GM12878 (cell line): ENCODE measurements at regions not wholly inside any gene's neighbourhood (a gene's known extent, or its start where the extent isn't known, plus 50 kb on each side); places are given as distances from the start of the nearest gene placed in this dataset.

Experiments used
- ATAC-seq: fragments of 200-7000 bp; cut with Tn5 transposase; 3 replicates; pipeline ENCODE4 v1.9.1; 2020; ENCODE audit warnings: mild to moderate bottlenecking, moderate library complexity
- BruUV-seq: library from RNA; stranded (reverse); fragments of 400-500 nt; replicated peaks from 2 replicates; lab custom pipeline; 2021; lab: Mats Ljungman, UMichigan
- CTCF ChIA-PET: fragments of 300-600 bp; sonication (Branson Sonifier 250); formaldehyde crosslinking; extraction: SDS; loops from one replicate; lab custom pipeline; 2021; ENCODE audit warnings: inconsistent platforms; lab: Yijun Ruan, JAX
- POLR2A ChIA-PET: fragments of 350-600 bp; formaldehyde crosslinking; extraction: SDS; loops from one replicate; lab custom pipeline; 2021; ENCODE audit warnings: inconsistent platforms; lab: Charles Lee
- RAD21 ChIA-PET: fragments of 300-600 bp; sonication (Branson Sonifier 250); formaldehyde crosslinking; loops from one replicate; lab custom pipeline; 2023; ENCODE audit warnings: antibody characterized with exemption; ENCODE audit not compliant: unreplicated experiment; lab: Charles Lee
- SMC1A ChIA-PET: fragments of 300-600 bp; sonication (Branson Sonifier 250); formaldehyde crosslinking; loops from one replicate; lab custom pipeline; 2023; ENCODE audit not compliant: unreplicated experiment, uncharacterized antibody; lab: Charles Lee
- DNase-seq: peaks from one replicate; pipeline ENCODE4 v3.0.0-alpha.2; 2011; ENCODE audit warnings: low read depth, low spot score
- FAIRE-seq: peaks from 3 replicates; lab custom pipeline; 2011; peaks lifted over from hg19 to GRCh38; lab: Jason Lieb, UNC
- H2AFZ ChIP-seq: 2 replicates; pipeline ENCODE4 v1.6.0; 2011; ENCODE audit warnings: low read depth, low read length, control low read depth; ENCODE audit not compliant: control insufficient read depth
- H3K27ac ChIP-seq: 2 replicates; pipeline ENCODE4 v1.5.1; 2011; ENCODE audit warnings: control low read depth; ENCODE audit not compliant: control insufficient read depth, insufficient read depth
- H3K27me3 ChIP-seq, 2 experiments: replicated peaks in 1 of 2; 2 replicates each; pipeline versions ENCODE4 v1.6.0 to v1.6.1; 2011; ENCODE audit warnings: low read length in 1 of 2; ENCODE audit not compliant: control insufficient read depth in 2 of 2, insufficient read depth in 2 of 2
- H3K36me3 ChIP-seq, 2 experiments: 2 replicates each; pipeline ENCODE4 v1.5.1; 2011; ENCODE audit warnings: low read length in 1 of 2; ENCODE audit not compliant: control insufficient read depth in 2 of 2, insufficient read depth in 2 of 2
- H3K4me1 ChIP-seq: 2 replicates; pipeline ENCODE4 v1.6.1; 2011; ENCODE audit warnings: mild to moderate bottlenecking, low read length, moderate library complexity, mixed read lengths; ENCODE audit not compliant: control insufficient read depth, insufficient read depth
- H3K4me2 ChIP-seq: 2 replicates; pipeline ENCODE4 v1.6.0; 2011; ENCODE audit warnings: control low read depth; ENCODE audit not compliant: control insufficient read depth, insufficient read depth
- H3K4me3 ChIP-seq: fragments of 200-600 bp; sonication (generic); 2 replicates; pipeline ENCODE4 v1.5.1; 2016
- H3K79me2 ChIP-seq: 2 replicates; pipeline ENCODE4 v1.6.0; 2011; ENCODE audit warnings: low read length; ENCODE audit not compliant: control insufficient read depth, insufficient read depth
- H3K9ac ChIP-seq: 2 replicates; pipeline ENCODE4 v1.8.0; 2011; ENCODE audit warnings: low read length, control low read depth, mixed read lengths; ENCODE audit not compliant: control insufficient read depth, insufficient read depth
- H3K9me3 ChIP-seq: replicated peaks from 3 replicates; pipeline ENCODE4 v1.5.1; 2011; ENCODE audit warnings: mild to moderate bottlenecking, low read length; ENCODE audit not compliant: control insufficient read depth, insufficient read depth
- H4K20me1 ChIP-seq: 2 replicates; pipeline ENCODE4 v1.6.0; 2011; ENCODE audit not compliant: control insufficient read depth, insufficient read depth
- BACH1 ChIP-seq: fragments of 450-650 bp; IDR thresholded peaks from 2 replicates; pipeline ENCODE4 v1.6.1; 2017; ENCODE audit warnings: mild to moderate bottlenecking, borderline replicate concordance
- IKZF2 ChIP-seq, 2 experiments: fragments of 450-650 bp; IDR thresholded peaks; 2 replicates each; pipeline ENCODE4 v1.6.1; 2017; ENCODE audit warnings: mild to moderate bottlenecking in 2 of 2, moderate library complexity in 2 of 2
- IRF4 ChIP-seq: IDR thresholded peaks from 2 replicates; pipeline ENCODE4 v1.6.1; 2011; ENCODE audit warnings: low read depth, low read length
- JUND ChIP-seq: IDR thresholded peaks from 2 replicates; pipeline ENCODE4 v1.6.1; 2012; ENCODE audit warnings: low read depth, mild to moderate bottlenecking, low read length, improper control_type of control experiment, moderate library complexity
- MLLT1 ChIP-seq: fragments of 450-650 bp; IDR thresholded peaks from 2 replicates; pipeline ENCODE4 v1.6.1; 2016; ENCODE audit warnings: mild to moderate bottlenecking
- TARDBP ChIP-seq: IDR thresholded peaks from 2 replicates; pipeline ENCODE4 v1.6.1; 2016; ENCODE audit warnings: borderline replicate concordance
- TCF3 ChIP-seq: IDR thresholded peaks from 2 replicates; pipeline ENCODE4 v1.6.1; 2012; ENCODE audit warnings: low read depth, mild to moderate bottlenecking, low read length, borderline replicate concordance; ENCODE audit not compliant: insufficient read depth
- WGBS: methylation state at CpG from one replicate; pipeline ENCODE4 v1.1.6; 2016; ENCODE audit warnings: low lambda C conversion rate; ENCODE audit not compliant: insufficient replicate concordance, insufficient coverage; ENCODE audit errors: missing lambda C conversion rate; 5-methylcytosine and 5-hydroxymethylcytosine counted together
- in situ Hi-C: fragments of 300-500 bp; cut with MboI; formaldehyde crosslinking; loops from 9 replicates; pipeline ENCODE4 v1.14.3; 2018; ENCODE audit warnings: mixed read lengths
- intact Hi-C: fragments of 100-400 bp; cut with micrococcal nuclease; formaldehyde crosslinking; loops from one replicate; pipeline ENCODE4 v1.14.2; 2022; ENCODE audit not compliant: unreplicated experiment
- TF ChIP-seq, protein P1 (sequence below): IDR thresholded peaks from 2 replicates; pipeline ENCODE4 v1.6.1; 2011; ENCODE audit warnings: low read depth, low read length, improper control_type of control experiment, borderline replicate concordance
- TF ChIP-seq, protein P2 (sequence below): fragments of 150-350 bp; IDR thresholded peaks from 2 replicates; pipeline ENCODE4 v1.6.1; 2014; ENCODE audit warnings: mild to moderate bottlenecking, low read depth, low read length
- TF ChIP-seq, protein P3 (sequence below): fragments of 450-650 bp; IDR thresholded peaks from 2 replicates; pipeline ENCODE4 v1.6.1; 2018; ENCODE audit warnings: mild to moderate bottlenecking, low read depth, moderate library complexity; ENCODE audit not compliant: partially characterized antibody

GRCh38 chr1:177592624-177593023 is 377.2 kb downstream of the SEC16B start (continued):
- peak in 1 of 2 experiments; percentile 27; a peak in 1 of 4 replicates for TF ChIP-seq IKZF2 (IDR thresholded peaks at IDR 0.05)

DNA sequence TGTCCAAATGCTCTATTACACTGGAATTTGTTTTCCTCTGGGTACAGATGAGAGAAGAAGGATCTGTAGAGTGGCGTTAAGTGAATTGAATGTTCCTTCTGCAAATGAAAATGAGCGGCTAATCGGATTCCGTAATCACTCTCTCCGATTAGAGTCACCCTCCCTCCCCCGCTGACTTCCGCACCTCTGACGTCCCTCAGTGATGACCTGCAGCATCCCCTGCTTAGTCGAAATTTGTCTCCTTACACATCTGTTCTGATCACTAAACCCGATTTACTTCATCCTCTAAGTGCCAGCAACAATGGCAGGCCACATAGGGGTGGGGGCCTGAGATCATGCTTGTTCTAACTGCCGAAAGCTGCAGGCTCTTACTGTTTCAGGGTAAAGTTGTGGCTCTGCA is 378.7 kb downstream of the SEC16B start:
- SMC1A ChIA-PET: interaction anchor here (1.3 kb wide), 1 partner anchor 32 kb away, joined by 3 read pairs; no protein-coding TSS in a partner anchor
- Histone ChIP-seq H3K4me3 (no peak overlapping the region), H3K4me2 (no peak overlapping the region), H3K9me3 (no peaks in the 10 kb centered on the region), H4K20me1 (no peaks in the 10 kb centered on the region), H3K27me3 (no peaks in the 10 kb centered on the region), H3K36me3 (no peaks in the 10 kb centered on the region), H3K4me1 (no peaks in the 10 kb centered on the region), H3K27ac (no peak overlapping the region), H2AFZ (no peak overlapping the region), H3K79me2 (no peaks in the 10 kb centered on the region), H3K9ac (no peak overlapping the region)
- TF ChIP-seq, protein P1, sequence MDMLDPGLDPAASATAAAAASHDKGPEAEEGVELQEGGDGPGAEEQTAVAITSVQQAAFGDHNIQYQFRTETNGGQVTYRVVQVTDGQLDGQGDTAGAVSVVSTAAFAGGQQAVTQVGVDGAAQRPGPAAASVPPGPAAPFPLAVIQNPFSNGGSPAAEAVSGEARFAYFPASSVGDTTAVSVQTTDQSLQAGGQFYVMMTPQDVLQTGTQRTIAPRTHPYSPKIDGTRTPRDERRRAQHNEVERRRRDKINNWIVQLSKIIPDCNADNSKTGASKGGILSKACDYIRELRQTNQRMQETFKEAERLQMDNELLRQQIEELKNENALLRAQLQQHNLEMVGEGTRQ: no peak
- no peak for TF ChIP-seq BACH1
- TF ChIP-seq, protein P2, sequence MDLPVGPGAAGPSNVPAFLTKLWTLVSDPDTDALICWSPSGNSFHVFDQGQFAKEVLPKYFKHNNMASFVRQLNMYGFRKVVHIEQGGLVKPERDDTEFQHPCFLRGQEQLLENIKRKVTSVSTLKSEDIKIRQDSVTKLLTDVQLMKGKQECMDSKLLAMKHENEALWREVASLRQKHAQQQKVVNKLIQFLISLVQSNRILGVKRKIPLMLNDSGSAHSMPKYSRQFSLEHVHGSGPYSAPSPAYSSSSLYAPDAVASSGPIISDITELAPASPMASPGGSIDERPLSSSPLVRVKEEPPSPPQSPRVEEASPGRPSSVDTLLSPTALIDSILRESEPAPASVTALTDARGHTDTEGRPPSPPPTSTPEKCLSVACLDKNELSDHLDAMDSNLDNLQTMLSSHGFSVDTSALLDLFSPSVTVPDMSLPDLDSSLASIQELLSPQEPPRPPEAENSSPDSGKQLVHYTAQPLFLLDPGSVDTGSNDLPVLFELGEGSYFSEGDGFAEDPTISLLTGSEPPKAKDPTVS: no peak
- TF ChIP-seq, protein P3, sequence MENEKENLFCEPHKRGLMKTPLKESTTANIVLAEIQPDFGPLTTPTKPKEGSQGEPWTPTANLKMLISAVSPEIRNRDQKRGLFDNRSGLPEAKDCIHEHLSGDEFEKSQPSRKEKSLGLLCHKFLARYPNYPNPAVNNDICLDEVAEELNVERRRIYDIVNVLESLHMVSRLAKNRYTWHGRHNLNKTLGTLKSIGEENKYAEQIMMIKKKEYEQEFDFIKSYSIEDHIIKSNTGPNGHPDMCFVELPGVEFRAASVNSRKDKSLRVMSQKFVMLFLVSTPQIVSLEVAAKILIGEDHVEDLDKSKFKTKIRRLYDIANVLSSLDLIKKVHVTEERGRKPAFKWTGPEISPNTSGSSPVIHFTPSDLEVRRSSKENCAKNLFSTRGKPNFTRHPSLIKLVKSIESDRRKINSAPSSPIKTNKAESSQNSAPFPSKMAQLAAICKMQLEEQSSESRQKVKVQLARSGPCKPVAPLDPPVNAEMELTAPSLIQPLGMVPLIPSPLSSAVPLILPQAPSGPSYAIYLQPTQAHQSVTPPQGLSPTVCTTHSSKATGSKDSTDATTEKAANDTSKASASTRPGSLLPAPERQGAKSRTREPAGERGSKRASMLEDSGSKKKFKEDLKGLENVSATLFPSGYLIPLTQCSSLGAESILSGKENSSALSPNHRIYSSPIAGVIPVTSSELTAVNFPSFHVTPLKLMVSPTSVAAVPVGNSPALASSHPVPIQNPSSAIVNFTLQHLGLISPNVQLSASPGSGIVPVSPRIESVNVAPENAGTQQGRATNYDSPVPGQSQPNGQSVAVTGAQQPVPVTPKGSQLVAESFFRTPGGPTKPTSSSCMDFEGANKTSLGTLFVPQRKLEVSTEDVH: no peak
- TF ChIP-seq IRF4: no peak
- TF ChIP-seq TARDBP: no peak
- TF ChIP-seq MLLT1: no peak
- no peak for TF ChIP-seq TCF3
- TF ChIP-seq JUND: no peak
- DNase-seq (no peak), FAIRE-seq (no peak), ATAC-seq (no peak)
- BruUV-seq: no TSS peak
- WGBS: 46% methylated on average over 11 of the region's 11 CpGs
- RAD21 ChIA-PET: no interaction called here
- CTCF ChIA-PET: no interaction called here
- in situ Hi-C loops: no loop called here
- intact Hi-C loops: no loop called here
- POLR2A ChIA-PET: no interaction called here
